Skeletal muscle tissue (tissue), 3 donors: ENCODE measurements at regions not wholly inside any gene's neighbourhood (a gene's known extent, or its start where the extent isn't known, plus 50 kb on each side); places are given as distances from the start of the nearest gene placed in this dataset.

Source experiments
- H3K27ac ChIP-seq: one replicate; pipeline ENCODE4 v1.7.0; 2013; ENCODE audit warnings: mild to moderate bottlenecking, low read depth, low read length, inconsistent platforms
- H3K27me3 ChIP-seq, 3 donors: one replicate each; pipeline ENCODE4 v1.7.0; 2013; ENCODE audit warnings: low read length in 3 of 3; ENCODE audit not compliant: control insufficient read depth in 3 of 3, insufficient read depth in 3 of 3
- H3K36me3 ChIP-seq, 3 donors: one replicate each; pipeline ENCODE4 v1.7.0; 2013; ENCODE audit warnings: low read length in 3 of 3; ENCODE audit not compliant: control insufficient read depth in 3 of 3, insufficient read depth in 3 of 3
- H3K4me1 ChIP-seq, 3 donors: one replicate each; pipeline ENCODE4 v1.7.0; 2013; ENCODE audit warnings: low read length in 3 of 3, mild to moderate bottlenecking in 3 of 3; ENCODE audit not compliant: control insufficient read depth in 3 of 3, insufficient read depth in 3 of 3
- H3K4me3 ChIP-seq, 3 donors: one replicate each; pipeline ENCODE4 v1.7.0; 2013; ENCODE audit warnings: low read length in 3 of 3
- H3K9ac ChIP-seq, 3 donors: one replicate each; pipeline ENCODE4 v1.7.0; 2013; ENCODE audit warnings: low read length in 3 of 3, mild to moderate bottlenecking in 3 of 3, moderate library complexity in 2 of 3, low read depth in 1 of 3
- H3K9me3 ChIP-seq, 3 donors: one replicate each; pipeline ENCODE4 v1.7.0; 2013; ENCODE audit warnings: low read length in 3 of 3; ENCODE audit not compliant: control insufficient read depth in 3 of 3
- donor health status: Osteomylitis.

DNA sequence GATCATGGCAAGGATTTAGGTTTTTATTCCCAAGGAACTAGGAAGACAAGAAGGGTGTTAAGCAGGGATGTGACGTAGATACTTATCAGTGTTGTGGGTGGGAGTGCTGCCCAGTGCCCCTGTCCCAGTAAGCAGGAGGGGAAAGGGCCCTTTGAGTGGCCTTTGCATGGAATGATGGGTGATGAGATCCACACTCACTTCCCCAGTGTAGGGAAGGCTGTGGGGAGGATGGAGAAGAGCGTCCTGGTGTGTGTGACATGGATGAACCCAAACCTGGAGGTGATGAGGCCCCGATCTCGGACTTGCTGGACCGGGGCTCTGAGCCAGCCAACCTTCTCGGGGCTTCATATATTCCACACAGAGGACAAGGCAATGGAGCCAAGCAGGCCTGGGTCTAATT is 610.9 kb downstream of the CDH26 start:
- Histone ChIP-seq H3K27me3 (peaks cover 0 to 4% (median 2%) of the 10 kb centered on the region in 3 donors), H3K9me3 (no peaks in the 10 kb centered on the region), H3K4me1 (peaks cover 0 to 4% (median 0%) of the 10 kb centered on the region in 3 donors), H3K9ac (no peak overlapping the region), H3K4me3 (no peak overlapping the region), H3K27ac (no peak overlapping the region), H3K36me3 (no peaks in the 10 kb centered on the region)

GRCh38 chr20:60570481-60571277 is 612.5 kb downstream of the CDH26 start:
- Histone ChIP-seq H3K36me3 (no peaks in the 10 kb centered on the region), H3K9ac (no peak overlapping the region), H3K27ac (no peak overlapping the region), H3K4me3 (no peak overlapping the region), H3K27me3 (no peaks in the 10 kb centered on the region), H3K4me1 (no peaks in the 10 kb centered on the region), H3K9me3 (no peaks in the 10 kb centered on the region)

- H3K36me3 ChIP-seq = no peaks in the 10 kb centered on the region
- no peak overlapping the region for H3K27ac ChIP-seq
- no peaks in the 10 kb centered on the region for H3K9me3 ChIP-seq
These were observed 614.9 kb downstream of the CDH26 start for GRCh38 chr20:60573003-60573680.

GRCh38 chr20:60576236-60576635 is 618.0 kb downstream of the CDH26 start:
- Histone ChIP-seq H3K4me3 (no peak overlapping the region), H3K36me3 (no peaks in the 10 kb centered on the region), H3K9ac (no peak overlapping the region), H3K4me1 (no peaks in the 10 kb centered on the region), H3K27me3 (no peaks in the 10 kb centered on the region), H3K27ac (no peak overlapping the region), H3K9me3 (no peaks in the 10 kb centered on the region)

More at GRCh38 chr20:60573003-60573680, 614.9 kb downstream of the CDH26 start:
- no peaks in the 10 kb centered on the region for H3K27me3 ChIP-seq
- no peak overlapping the region for H3K9ac ChIP-seq
- no peaks in the 10 kb centered on the region for H3K4me1 ChIP-seq
- no peak overlapping the region for H3K4me3 ChIP-seq

GRCh38 chr20:60579941-60580515 is 621.8 kb downstream of the CDH26 start:
- Histone ChIP-seq H3K4me3 (no peak overlapping the region), H3K4me1 (no peaks in the 10 kb centered on the region), H3K9me3 (no peaks in the 10 kb centered on the region), H3K36me3 (no peaks in the 10 kb centered on the region), H3K27me3 (peaks cover 0 to 3% (median 0%) of the 10 kb centered on the region in 3 donors), H3K9ac (no peak overlapping the region), H3K27ac (no peak overlapping the region)

DNA sequence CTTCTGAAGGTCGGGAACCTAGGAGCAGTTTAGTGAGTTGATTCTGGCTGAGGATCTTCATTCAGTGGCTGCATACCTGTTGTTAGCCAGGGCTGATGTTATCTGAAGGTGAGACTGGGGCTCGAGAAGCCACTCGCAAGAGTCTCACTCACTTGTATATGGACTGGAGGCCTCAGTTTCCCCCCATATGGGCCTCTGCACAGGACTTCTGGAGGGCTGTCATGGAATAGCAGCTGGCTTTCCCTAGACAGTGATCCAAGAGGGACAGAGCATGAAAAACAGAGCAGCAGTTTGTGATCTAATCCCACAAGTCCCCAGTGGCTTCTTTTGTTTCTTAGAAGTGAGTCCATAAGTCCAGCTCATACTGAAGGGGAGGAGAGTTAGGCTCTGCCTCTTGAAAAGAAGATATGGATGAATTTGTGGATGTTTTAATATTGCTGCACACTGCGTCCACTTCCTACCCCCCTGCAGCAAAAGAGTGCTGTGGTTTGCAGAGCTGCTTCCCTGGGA is 623.4 kb downstream of the CDH26 start:
- Histone ChIP-seq H3K36me3 (no peaks in the 10 kb centered on the region), H3K9me3 (no peaks in the 10 kb centered on the region), H3K4me1 (no peaks in the 10 kb centered on the region), H3K27me3 (peaks cover 0 to 7% (median 4%) of the 10 kb centered on the region in 3 donors), H3K27ac (no peak overlapping the region), H3K4me3 (no peak overlapping the region), H3K9ac (no peak overlapping the region)

DNA sequence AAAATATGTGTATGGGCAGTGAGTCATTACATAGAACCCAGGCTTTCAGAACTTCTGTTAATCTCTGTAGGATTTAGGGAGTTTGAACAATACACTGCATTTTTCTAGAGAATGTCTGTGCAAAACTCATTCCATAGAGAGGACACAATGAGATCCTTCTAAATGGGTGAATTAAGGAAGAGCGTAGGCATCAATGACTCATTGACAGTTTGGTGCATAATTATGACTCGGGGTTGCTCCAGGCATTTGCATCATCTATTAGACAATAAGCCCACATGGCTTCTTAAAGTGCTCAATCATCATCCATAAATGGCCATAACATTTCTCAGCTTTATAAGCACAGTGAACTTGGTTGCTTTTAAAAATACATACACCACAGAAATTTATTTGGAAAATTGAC is 625.5 kb downstream of the CDH26 start:
- Histone ChIP-seq H3K9ac (no peak overlapping the region), H3K27me3 (peaks cover 0 to 7% (median 4%) of the 10 kb centered on the region in 3 donors), H3K9me3 (no peaks in the 10 kb centered on the region), H3K4me3 (no peak overlapping the region), H3K27ac (no peak overlapping the region), H3K4me1 (no peaks in the 10 kb centered on the region), H3K36me3 (no peaks in the 10 kb centered on the region)

DNA sequence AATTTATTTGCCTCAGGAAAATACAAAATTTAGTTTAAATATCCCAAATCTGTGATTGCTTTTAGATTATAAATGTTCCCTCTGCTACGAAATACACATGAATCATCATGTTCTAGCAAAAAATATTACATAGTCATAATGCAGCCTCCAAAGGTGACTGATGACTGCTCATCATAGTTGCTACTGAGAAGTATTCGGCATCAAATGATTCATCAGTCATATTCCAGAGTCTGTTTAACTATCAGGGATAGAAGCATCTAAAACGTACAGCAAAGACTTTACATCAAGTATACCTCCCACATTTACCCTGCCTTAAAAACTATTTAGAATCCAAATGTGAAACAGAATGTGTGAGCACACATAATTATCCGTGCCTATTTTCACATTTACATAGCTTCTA is 626.0 kb downstream of the CDH26 start:
- H3K4me3 ChIP-seq = no peak overlapping the region
- H3K9ac ChIP-seq = no peak overlapping the region
- H3K27ac ChIP-seq = no peak overlapping the region
- no peaks in the 10 kb centered on the region for H3K4me1 ChIP-seq
- H3K27me3 ChIP-seq = peaks cover 0 to 7% (median 4%) of the 10 kb centered on the region in 3 donors
- no peaks in the 10 kb centered on the region for H3K9me3 ChIP-seq
- no peaks in the 10 kb centered on the region for H3K36me3 ChIP-seq

- Histone ChIP-seq H3K9me3 (no peaks in the 10 kb centered on the region), H3K4me1 (no peaks in the 10 kb centered on the region), H3K4me3 (no peak overlapping the region), H3K9ac (no peak overlapping the region), H3K27me3 (peaks cover 0 to 7% (median 4%) of the 10 kb centered on the region in 3 donors), H3K36me3 (no peaks in the 10 kb centered on the region), H3K27ac (no peak overlapping the region)
These were observed 627.4 kb downstream of the CDH26 start for GRCh38 chr20:60585651-60586050.
